ENCODE measurements at regions not wholly inside any gene's neighbourhood (a gene's known extent, or its start where the extent isn't known, plus 50 kb on each side); places are given as distances from the start of the nearest gene placed in this dataset.

DNA sequence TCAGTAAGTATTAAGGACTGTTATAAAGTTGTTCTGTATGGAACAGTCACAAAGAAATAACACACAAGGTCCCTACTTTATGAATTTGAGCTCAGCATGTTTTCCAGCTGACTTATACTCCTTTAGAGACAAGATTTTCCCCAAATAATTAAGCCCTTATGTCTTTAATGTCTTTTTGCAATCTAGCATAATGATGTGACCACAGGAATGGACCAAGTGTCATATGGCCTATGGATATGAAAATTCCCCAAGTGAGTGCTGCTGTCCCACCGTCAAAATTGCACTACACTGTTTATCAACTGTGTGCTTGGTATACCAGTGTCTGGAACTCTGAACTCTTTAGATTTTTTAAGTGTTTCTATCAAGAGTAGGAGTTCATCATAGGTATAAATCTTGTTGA is 369.6 kb downstream of the PID1 start:
- Histone ChIP-seq H3K27ac (ENCODE audit: low read depth, low read length) (no peak overlapping the region), H3K4me1 (ENCODE audit: control insufficient read depth, insufficient read depth, low read length) (no peaks in the 10 kb centered on the region)

DNA sequence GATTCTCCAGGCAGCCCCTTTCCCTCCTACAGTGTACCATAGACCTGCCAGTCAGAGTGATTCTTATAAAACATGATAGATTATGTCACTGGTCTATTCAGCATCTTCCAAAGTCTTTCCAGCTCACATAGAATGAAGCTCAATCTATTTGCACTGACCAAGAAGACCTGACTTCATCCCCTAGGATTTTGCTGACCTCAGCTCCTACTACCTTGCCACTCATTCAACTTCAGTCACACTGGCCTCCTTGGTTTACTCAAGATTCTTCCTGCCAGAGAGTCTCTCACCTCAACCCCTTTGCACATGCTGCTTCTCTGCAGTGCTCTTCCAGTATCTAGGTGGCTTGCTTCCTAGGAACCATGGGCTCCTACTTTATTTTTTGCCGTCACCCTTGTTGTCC is 392.9 kb downstream of the PID1 start:
- Histone ChIP-seq H3K9ac (ENCODE audit: low read length) (no peak overlapping the region), H3K4me1 (ENCODE audit: control insufficient read depth, insufficient read depth, low read length) (no peaks in the 10 kb centered on the region), H3K27ac (ENCODE audit: low read depth, low read length) (no peak overlapping the region), H3K4me3 (ENCODE audit: low read length) (no peak overlapping the region), H3K27me3 (ENCODE audit: control insufficient read depth, insufficient read depth, low read length) (no peaks in the 10 kb centered on the region), H3K36me3 (ENCODE audit: control insufficient read depth, insufficient read depth, low read length) (no peaks in the 10 kb centered on the region)

More for the DNA sequence above, 369.6 kb downstream of the PID1 start:
- Histone ChIP-seq H3K4me3 (ENCODE audit: low read length) (no peak overlapping the region), H3K36me3 (ENCODE audit: control insufficient read depth, insufficient read depth, low read length) (no peaks in the 10 kb centered on the region), H3K9ac (ENCODE audit: low read length) (no peak overlapping the region), H3K27me3 (ENCODE audit: control insufficient read depth, insufficient read depth, low read length) (no peaks in the 10 kb centered on the region)

DNA sequence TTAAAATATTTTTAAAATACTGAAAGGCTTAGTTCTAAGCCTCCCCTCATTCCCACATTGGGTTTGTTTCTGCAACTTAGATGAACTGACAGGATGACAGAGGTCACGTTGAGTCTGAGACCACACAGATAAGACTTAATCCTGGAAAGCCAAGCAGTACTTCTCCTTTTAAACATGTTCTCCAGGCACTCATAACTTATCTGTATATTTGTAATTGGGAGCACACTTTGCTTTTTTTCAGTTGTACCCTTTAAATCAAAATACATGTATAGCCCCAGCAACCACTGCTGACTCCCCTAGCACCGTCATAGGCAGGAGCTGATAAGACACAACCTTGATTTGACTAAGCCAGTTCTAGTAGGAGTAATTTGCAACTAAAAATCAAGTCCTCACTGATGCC is 394.8 kb downstream of the PID1 start:
- no peaks in the 10 kb centered on the region for H3K36me3 ChIP-seq (ENCODE audit: control insufficient read depth, insufficient read depth, low read length)
- no peak overlapping the region for H3K4me3 ChIP-seq (ENCODE audit: low read length)
- no peaks in the 10 kb centered on the region for H3K27me3 ChIP-seq (ENCODE audit: control insufficient read depth, insufficient read depth, low read length)
- H3K27ac ChIP-seq (ENCODE audit: low read depth, low read length) = no peak overlapping the region
- no peak overlapping the region for H3K9ac ChIP-seq (ENCODE audit: low read length)
- no peaks in the 10 kb centered on the region for H3K4me1 ChIP-seq (ENCODE audit: control insufficient read depth, insufficient read depth, low read length)

DNA sequence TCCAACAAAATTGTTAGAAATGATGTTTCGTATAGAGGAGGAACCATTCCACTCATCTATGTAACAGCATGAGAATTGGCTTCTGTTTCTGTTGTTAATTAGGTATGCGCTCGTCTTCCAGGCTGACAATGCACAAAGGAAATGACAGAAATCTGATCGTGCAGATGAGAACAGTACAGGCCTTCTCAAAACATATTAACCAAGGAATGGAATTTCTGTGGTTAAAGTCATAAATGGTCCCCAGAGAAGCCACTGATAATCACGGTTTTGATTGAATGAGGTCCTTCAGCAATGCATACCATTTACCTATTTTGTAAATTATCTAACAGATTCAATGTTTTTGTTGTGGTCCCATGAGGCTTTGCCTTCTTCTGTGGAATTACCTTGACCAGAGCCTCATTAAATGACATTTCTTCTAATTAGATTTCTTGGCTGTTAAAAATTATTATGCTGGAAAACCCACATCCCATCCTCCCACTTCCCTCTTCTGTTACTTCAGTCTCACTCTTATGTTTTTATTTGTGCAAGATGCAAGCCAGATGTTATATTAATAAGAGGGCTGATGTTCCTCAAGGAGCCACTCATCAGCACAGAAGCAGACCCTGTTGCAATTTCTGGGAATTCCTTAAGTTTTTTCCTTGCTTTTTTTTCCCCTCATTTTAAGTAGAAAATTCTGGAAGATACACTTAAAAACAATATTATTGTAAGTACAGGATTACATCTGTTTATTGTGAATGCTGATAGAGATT is 395.8 kb downstream of the PID1 start:
- Histone ChIP-seq H3K27me3 (ENCODE audit: control insufficient read depth, insufficient read depth, low read length) (no peaks in the 10 kb centered on the region), H3K4me1 (ENCODE audit: control insufficient read depth, insufficient read depth, low read length) (no peaks in the 10 kb centered on the region), H3K27ac (ENCODE audit: low read depth, low read length) (no peak overlapping the region), H3K36me3 (ENCODE audit: control insufficient read depth, insufficient read depth, low read length) (no peaks in the 10 kb centered on the region), H3K9ac (ENCODE audit: low read length) (no peak overlapping the region), H3K4me3 (ENCODE audit: low read length) (no peak overlapping the region)

DNA sequence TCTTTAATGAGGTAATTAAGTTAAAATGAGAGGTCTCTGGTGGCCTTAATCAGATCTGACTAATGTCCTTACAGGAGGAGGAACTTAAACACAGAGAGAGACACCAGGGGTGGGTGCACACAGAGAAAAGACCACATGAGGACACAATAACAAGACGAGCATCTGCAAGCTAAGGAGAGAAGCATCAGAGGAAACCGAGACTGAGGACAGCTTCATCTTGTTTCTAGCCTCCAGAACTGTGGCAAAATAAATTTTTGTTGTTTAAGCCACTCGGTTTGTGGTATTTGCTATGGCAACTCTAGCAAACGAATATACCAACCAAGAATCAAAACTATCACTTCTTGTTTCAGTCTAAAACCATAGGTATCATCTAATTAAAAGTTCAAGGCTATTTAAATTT is 400.1 kb downstream of the PID1 start:
- H3K4me1 ChIP-seq (ENCODE audit: control insufficient read depth, insufficient read depth, low read length) = no peaks in the 10 kb centered on the region
- H3K9ac ChIP-seq (ENCODE audit: low read length) = no peak overlapping the region
- no peak overlapping the region for H3K27ac ChIP-seq (ENCODE audit: low read depth, low read length)
- no peaks in the 10 kb centered on the region for H3K27me3 ChIP-seq (ENCODE audit: control insufficient read depth, insufficient read depth, low read length)
- no peaks in the 10 kb centered on the region for H3K36me3 ChIP-seq (ENCODE audit: control insufficient read depth, insufficient read depth, low read length)
- H3K4me3 ChIP-seq (ENCODE audit: low read length) = no peak overlapping the region

DNA sequence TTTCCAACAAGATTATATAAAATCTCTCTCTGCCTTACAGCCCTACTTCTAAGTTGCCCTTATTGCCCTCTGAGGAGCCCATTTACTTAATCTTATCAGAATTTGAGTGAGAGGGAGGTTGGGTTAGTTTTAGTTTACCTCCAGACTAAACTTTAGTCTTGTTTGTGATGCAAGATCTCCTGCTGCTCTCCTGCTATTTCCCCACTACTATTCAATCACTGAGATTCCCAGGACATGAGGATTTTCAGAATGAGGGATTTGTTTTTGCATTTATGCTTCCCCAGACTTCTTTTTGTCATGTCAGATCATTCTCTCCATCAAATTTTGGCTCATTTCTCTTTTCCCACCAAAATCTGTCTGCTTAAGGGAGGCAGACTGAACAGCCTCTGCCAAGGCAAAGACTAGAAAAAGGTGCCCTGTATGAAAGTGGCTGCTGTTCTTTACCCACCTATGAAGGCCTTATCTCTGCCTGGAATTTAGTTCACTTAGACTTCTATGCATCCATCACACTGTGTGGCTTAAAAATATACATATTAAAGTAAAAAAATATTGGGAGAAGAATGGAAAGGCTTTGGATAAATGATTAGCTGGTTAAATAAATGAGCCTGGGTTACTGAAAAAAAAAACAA is 401.3 kb downstream of the PID1 start:
- H3K4me3 ChIP-seq (ENCODE audit: low read length) = no peak overlapping the region
- no peaks in the 10 kb centered on the region for H3K36me3 ChIP-seq (ENCODE audit: control insufficient read depth, insufficient read depth, low read length)
- H3K9ac ChIP-seq (ENCODE audit: low read length) = no peak overlapping the region
- H3K27me3 ChIP-seq (ENCODE audit: control insufficient read depth, insufficient read depth, low read length) = no peaks in the 10 kb centered on the region
- H3K27ac ChIP-seq (ENCODE audit: low read depth, low read length) = no peak overlapping the region
- no peaks in the 10 kb centered on the region for H3K4me1 ChIP-seq (ENCODE audit: control insufficient read depth, insufficient read depth, low read length)

DNA sequence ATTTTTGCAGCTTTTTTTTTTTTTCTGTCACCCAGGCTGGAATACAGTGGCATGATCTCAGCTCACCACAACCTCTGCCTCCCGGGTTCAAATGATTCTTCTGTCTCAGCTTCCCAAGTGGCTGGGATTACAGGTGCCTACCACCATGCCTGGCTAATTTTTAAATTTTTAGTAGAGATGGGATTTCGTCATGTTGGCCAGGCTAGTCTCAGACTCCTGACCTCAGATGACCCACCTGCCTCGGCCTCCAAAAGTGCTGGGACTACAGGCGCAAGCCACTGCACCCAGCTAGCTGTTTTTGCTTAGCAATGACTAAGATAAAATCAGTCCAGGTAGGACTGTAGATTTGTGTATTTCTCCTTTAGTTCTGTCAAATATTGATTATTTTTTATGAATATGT is 403.7 kb downstream of the PID1 start:
- Histone ChIP-seq H3K9ac (ENCODE audit: low read length) (no peak overlapping the region), H3K4me3 (ENCODE audit: low read length) (no peak overlapping the region), H3K36me3 (ENCODE audit: control insufficient read depth, insufficient read depth, low read length) (no peaks in the 10 kb centered on the region), H3K27me3 (ENCODE audit: control insufficient read depth, insufficient read depth, low read length) (no peaks in the 10 kb centered on the region), H3K27ac (ENCODE audit: low read depth, low read length) (no peak overlapping the region), H3K4me1 (ENCODE audit: control insufficient read depth, insufficient read depth, low read length) (no peaks in the 10 kb centered on the region)

DNA sequence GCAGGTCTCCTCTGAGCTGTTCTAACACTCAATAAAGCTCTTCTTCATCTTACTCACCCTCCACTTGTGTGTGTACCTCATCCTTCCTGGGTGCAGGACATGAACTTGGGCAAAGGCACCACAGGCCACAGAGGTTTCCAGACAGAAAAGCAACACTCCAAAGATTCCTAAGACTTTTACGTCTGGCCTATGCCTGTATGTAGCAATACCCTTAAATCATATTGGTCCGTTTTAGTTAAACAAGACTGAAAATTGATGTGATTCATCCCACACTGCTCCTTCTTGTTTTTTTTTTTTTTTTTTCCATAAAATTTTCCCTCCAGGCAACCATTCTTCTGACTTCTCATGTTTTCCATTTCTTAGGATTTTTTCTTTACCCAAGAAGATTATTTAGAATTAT is 404.3 kb downstream of the PID1 start:
- H3K27ac ChIP-seq (ENCODE audit: low read depth, low read length) = no peak overlapping the region
- H3K4me1 ChIP-seq (ENCODE audit: control insufficient read depth, insufficient read depth, low read length) = no peaks in the 10 kb centered on the region
- no peak overlapping the region for H3K4me3 ChIP-seq (ENCODE audit: low read length)
- H3K27me3 ChIP-seq (ENCODE audit: control insufficient read depth, insufficient read depth, low read length) = no peaks in the 10 kb centered on the region
- no peaks in the 10 kb centered on the region for H3K36me3 ChIP-seq (ENCODE audit: control insufficient read depth, insufficient read depth, low read length)
- no peak overlapping the region for H3K9ac ChIP-seq (ENCODE audit: low read length)

DNA sequence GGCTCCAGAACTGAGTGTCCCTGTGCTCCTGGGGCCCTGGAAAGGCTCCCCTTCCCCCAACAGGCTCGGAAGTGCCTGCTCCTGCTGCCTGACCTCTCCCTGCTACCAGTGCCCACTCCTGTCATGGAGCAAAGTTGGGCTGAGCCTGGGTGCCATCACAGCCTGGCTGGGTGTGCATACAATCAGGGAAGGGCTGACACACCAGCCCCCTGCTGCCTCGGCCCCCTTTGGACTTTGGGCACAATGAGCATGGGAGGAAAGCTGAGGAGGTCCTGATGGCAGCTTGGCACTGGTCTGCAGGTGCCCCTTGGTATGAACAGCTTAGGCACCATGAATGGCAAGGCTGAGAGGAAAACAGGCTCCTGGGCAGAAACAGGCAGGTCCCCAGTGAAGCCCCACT is 405.0 kb downstream of the PID1 start:
- Histone ChIP-seq H3K27ac (ENCODE audit: low read depth, low read length) (no peak overlapping the region), H3K27me3 (ENCODE audit: control insufficient read depth, insufficient read depth, low read length) (no peaks in the 10 kb centered on the region), H3K4me1 (ENCODE audit: control insufficient read depth, insufficient read depth, low read length) (no peaks in the 10 kb centered on the region), H3K9ac (ENCODE audit: low read length) (no peak overlapping the region), H3K4me3 (ENCODE audit: low read length) (no peak overlapping the region), H3K36me3 (ENCODE audit: control insufficient read depth, insufficient read depth, low read length) (no peaks in the 10 kb centered on the region)

DNA sequence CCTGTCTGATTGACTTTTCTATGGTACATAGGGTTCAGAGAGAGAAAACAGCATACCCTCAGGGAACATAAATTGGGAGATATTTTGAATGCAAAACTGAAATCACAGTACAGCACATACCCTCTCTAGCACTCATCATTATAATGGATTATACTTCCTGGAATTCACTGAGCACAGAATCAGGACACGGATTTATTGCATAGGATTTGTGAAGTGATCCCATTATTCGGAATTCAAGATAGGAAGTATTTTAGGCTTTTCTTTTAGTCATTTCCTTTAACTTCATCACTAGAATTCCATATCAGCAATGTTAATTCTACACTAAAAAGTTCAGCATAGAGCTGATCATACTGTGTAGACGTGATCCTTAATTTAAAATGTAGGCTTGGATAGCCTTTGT is 407.0 kb downstream of the PID1 start:
- Histone ChIP-seq H3K9ac (ENCODE audit: low read length) (no peak overlapping the region), H3K4me3 (ENCODE audit: low read length) (no peak overlapping the region), H3K4me1 (ENCODE audit: control insufficient read depth, insufficient read depth, low read length) (no peaks in the 10 kb centered on the region), H3K27ac (ENCODE audit: low read depth, low read length) (no peak overlapping the region), H3K27me3 (ENCODE audit: control insufficient read depth, insufficient read depth, low read length) (no peaks in the 10 kb centered on the region), H3K36me3 (ENCODE audit: control insufficient read depth, insufficient read depth, low read length) (no peaks in the 10 kb centered on the region)

DNA sequence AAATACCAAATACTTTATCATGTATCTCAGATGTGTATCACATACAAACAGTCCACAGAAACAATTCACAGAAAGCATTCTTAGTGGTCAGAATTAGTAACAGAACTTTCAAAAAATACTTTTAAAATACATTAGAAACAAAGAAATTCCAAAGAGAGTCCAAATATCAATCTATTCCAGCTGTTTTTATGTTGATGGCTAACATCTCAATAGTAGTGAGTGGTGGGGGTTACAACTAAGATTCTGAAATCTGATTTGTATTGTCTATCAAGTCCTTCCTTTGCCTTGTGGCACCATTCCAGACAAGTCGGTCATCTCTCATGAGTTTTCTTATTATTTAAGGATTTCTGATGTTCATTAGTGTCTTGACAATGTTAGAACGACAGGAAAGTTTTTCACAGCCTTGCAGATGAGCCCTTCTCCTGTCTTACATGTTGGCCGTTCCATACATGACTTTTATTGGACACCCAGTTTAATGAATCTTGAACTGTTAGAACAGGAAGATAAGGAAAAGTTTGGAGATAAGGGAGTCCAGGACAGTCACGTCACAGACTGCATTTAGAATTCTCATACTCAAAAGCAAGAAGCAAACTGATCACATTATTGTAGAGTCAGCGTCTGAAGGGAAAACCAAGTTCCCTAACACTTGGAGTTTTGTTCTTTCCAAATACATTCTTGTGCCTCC is 410.3 kb downstream of the PID1 start:
- H3K27me3 ChIP-seq (ENCODE audit: control insufficient read depth, insufficient read depth, low read length) = no peaks in the 10 kb centered on the region
- no peak overlapping the region for H3K4me3 ChIP-seq (ENCODE audit: low read length)
- no peaks in the 10 kb centered on the region for H3K36me3 ChIP-seq (ENCODE audit: control insufficient read depth, insufficient read depth, low read length)
- H3K9ac ChIP-seq (ENCODE audit: low read length) = no peak overlapping the region
- H3K4me1 ChIP-seq (ENCODE audit: control insufficient read depth, insufficient read depth, low read length) = no peaks in the 10 kb centered on the region
- H3K27ac ChIP-seq (ENCODE audit: low read depth, low read length) = no peak overlapping the region

DNA sequence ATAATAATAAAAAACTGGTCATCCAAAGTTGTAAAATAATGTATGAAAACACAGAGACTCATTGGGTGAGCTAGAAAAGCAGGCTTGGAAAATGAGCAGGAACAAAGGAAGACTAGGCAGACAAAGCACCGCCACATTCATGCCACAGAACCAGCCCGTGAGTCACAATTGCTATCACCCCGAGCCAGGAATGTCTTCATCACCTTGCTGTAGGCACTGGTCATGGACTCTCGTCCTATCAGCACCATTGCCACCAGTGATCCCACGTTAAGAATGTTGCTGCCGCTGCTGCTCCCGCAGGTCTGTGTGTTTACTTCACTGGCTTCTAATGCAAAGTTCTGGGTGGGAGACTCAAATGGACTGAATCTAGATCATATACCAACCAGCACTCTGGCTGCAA is 417.9 kb downstream of the PID1 start:
- Histone ChIP-seq H3K4me3 (ENCODE audit: low read length) (no peak overlapping the region), H3K27me3 (ENCODE audit: control insufficient read depth, insufficient read depth, low read length) (no peaks in the 10 kb centered on the region), H3K4me1 (ENCODE audit: control insufficient read depth, insufficient read depth, low read length) (no peaks in the 10 kb centered on the region), H3K36me3 (ENCODE audit: control insufficient read depth, insufficient read depth, low read length) (no peaks in the 10 kb centered on the region), H3K9ac (ENCODE audit: low read length) (no peak overlapping the region), H3K27ac (ENCODE audit: low read depth, low read length) (no peak overlapping the region)

DNA sequence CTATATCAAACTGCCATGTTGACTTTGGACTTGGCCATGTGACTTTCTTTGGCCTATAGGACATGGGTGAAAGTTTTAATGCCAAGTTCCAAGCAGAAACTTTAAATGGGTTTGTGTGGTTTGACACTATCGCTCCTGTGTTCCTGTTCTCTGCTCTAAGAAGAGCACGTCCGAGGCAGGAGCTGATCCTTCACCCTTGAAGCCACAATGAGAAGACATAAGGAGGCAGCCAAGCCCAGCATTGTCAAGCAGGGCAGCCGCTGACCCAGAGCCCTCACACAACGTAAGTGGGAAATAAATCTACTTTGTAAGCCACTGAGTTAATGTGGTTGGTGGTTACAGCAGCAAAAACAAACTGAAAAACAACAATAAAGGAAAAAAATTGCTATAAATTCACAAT is 422.4 kb downstream of the PID1 start:
- Histone ChIP-seq H3K9ac (ENCODE audit: low read length) (no peak overlapping the region), H3K4me3 (ENCODE audit: low read length) (no peak overlapping the region), H3K36me3 (ENCODE audit: control insufficient read depth, insufficient read depth, low read length) (no peaks in the 10 kb centered on the region), H3K4me1 (ENCODE audit: control insufficient read depth, insufficient read depth, low read length) (no peaks in the 10 kb centered on the region), H3K27ac (ENCODE audit: low read depth, low read length) (no peak overlapping the region), H3K27me3 (ENCODE audit: control insufficient read depth, insufficient read depth, low read length) (no peaks in the 10 kb centered on the region)
